Epithelial cell of proximal tubule (primary cell): ENCODE measurements at regions not wholly inside any gene's neighbourhood (a gene's known extent, or its start where the extent isn't known, plus 50 kb on each side); places are given as distances from the start of the nearest gene placed in this dataset.

Experiments used
- DNase-seq: peaks from one replicate; pipeline ENCODE4 v3.0.0-alpha.2; 2011; ENCODE audit warnings: low read depth
- H3K4me3 ChIP-seq: 2 replicates; pipeline ENCODE4 v1.5.1; 2011; ENCODE audit warnings: low read depth, mild to moderate bottlenecking, low read length
- CTCF ChIP-seq: conservative IDR thresholded peaks from 2 replicates; pipeline ENCODE4 v1.5.1; 2012; ENCODE audit warnings: low read depth, mild to moderate bottlenecking, low read length

- H3K4me3 ChIP-seq: no peak overlapping the region
- no peak for TF ChIP-seq CTCF
- DNase-seq: no peak
Measured at GRCh38 chr22:48844056-48844675, 983.5 kb downstream of the BRD1 start.

GRCh38 chr22:48843640-48844039, 984.0 kb downstream of the BRD1 start:
- no peak overlapping the region for H3K4me3 ChIP-seq
- no peak for TF ChIP-seq CTCF
- DNase-seq: no peak

GRCh38 chr22:48842976-48843375, 984.7 kb downstream of the BRD1 start:
- H3K4me3 ChIP-seq: no peak overlapping the region
- no peak for DNase-seq
- no peak for TF ChIP-seq CTCF

GRCh38 chr22:48842583-48842945, 985.1 kb downstream of the BRD1 start:
- no peak for TF ChIP-seq CTCF
- no peak overlapping the region for H3K4me3 ChIP-seq
- no peak for DNase-seq

GRCh38 chr22:48841881-48842582, 985.6 kb downstream of the BRD1 start:
- no peak for DNase-seq
- H3K4me3 ChIP-seq: no peak overlapping the region
- no peak for TF ChIP-seq CTCF

- no peak for TF ChIP-seq CTCF
- no peak for DNase-seq
- no peak overlapping the region for H3K4me3 ChIP-seq
Measured at GRCh38 chr22:48840112-48840949, 987.3 kb downstream of the BRD1 start.
